Loucy (cell line): ENCODE measurements at regions not wholly inside any gene's neighbourhood (a gene's known extent, or its start where the extent isn't known, plus 50 kb on each side); places are given as distances from the start of the nearest gene placed in this dataset.

Experiments
- H2AFZ ChIP-seq: fragments of 200-600 bp; sonication (generic); 2 replicates; pipeline ENCODE4 v1.6.0; 2016; ENCODE audit warnings: antibody characterized with exemption, mild to moderate bottlenecking, low read length, moderate library complexity
- H3F3A ChIP-seq: fragments of 200-600 bp; 2 replicates; pipeline ENCODE4 v1.6.0; 2016; ENCODE audit warnings: antibody characterized with exemption, low read depth, mild to moderate bottlenecking
- H3K27me3 ChIP-seq: fragments of 200-600 bp; sonication (generic); 2 replicates; pipeline ENCODE4 v1.6.1; 2014; ENCODE audit warnings: low read length, mild to moderate bottlenecking; ENCODE audit not compliant: insufficient read depth, poor library complexity, severe bottlenecking
- H3K36me3 ChIP-seq: fragments of 200-600 bp; sonication (generic); 2 replicates; pipeline ENCODE4 v1.6.1; 2016; ENCODE audit warnings: low read length; ENCODE audit not compliant: insufficient read depth
- H3K4me1 ChIP-seq: fragments of 200-600 bp; sonication (generic); 2 replicates; pipeline ENCODE4 v1.5.1; 2014; ENCODE audit warnings: low read length, mild to moderate bottlenecking; ENCODE audit not compliant: insufficient read depth, poor library complexity, severe bottlenecking
- H3K4me2 ChIP-seq: fragments of 200-600 bp; sonication (generic); 2 replicates; pipeline ENCODE4 v1.6.0; 2014; ENCODE audit warnings: antibody characterized with exemption, low read length, low read depth, mild to moderate bottlenecking; ENCODE audit not compliant: poor library complexity, severe bottlenecking
- H3K4me3 ChIP-seq: fragments of 200-600 bp; sonication (generic); 2 replicates; pipeline ENCODE4 v1.5.1; 2014; ENCODE audit warnings: low read length, mild to moderate bottlenecking, mixed read lengths; ENCODE audit not compliant: poor library complexity, severe bottlenecking
- H3K79me2 ChIP-seq: fragments of 200-600 bp; sonication (generic); 2 replicates; pipeline ENCODE4 v1.6.1; 2014; ENCODE audit warnings: low read length; ENCODE audit not compliant: insufficient read depth
- H3K9ac ChIP-seq: fragments of 200-600 bp; sonication (generic); 2 replicates; pipeline ENCODE4 v1.6.0; 2014; ENCODE audit warnings: mild to moderate bottlenecking, low read depth, low read length, moderate library complexity; ENCODE audit not compliant: poor library complexity, severe bottlenecking
- H3K9me2 ChIP-seq: fragments of 200-600 bp; sonication (generic); replicated peaks from 2 replicates; pipeline ENCODE4 v1.6.1; 2016; ENCODE audit warnings: low read depth, low read length, mixed read lengths
- H3K9me3 ChIP-seq: fragments of 200-600 bp; sonication (generic); 2 replicates; pipeline ENCODE4 v1.6.1; 2014; ENCODE audit warnings: mild to moderate bottlenecking, antibody characterized with exemption, low read length, low read depth; ENCODE audit not compliant: insufficient read depth
- H4K20me1 ChIP-seq: fragments of 200-600 bp; sonication (generic); 2 replicates; pipeline ENCODE4 v1.6.0; 2014; ENCODE audit warnings: antibody characterized with exemption, low read length, mild to moderate bottlenecking; ENCODE audit not compliant: insufficient read depth, poor library complexity, severe bottlenecking
- EZH2phosphoT487 ChIP-seq: fragments of 200-600 bp; IDR thresholded peaks from 2 replicates; pipeline ENCODE4 v1.6.1; 2018; ENCODE audit warnings: antibody characterized with exemption, mild to moderate bottlenecking, moderate library complexity, borderline replicate concordance
- TF ChIP-seq, protein P1 (sequence below): fragments of 200-600 bp; sonication (generic); conservative IDR thresholded peaks from 2 replicates; pipeline ENCODE4 v1.5.1; 2014; ENCODE audit warnings: mild to moderate bottlenecking, antibody characterized with exemption, low read length

DNA sequence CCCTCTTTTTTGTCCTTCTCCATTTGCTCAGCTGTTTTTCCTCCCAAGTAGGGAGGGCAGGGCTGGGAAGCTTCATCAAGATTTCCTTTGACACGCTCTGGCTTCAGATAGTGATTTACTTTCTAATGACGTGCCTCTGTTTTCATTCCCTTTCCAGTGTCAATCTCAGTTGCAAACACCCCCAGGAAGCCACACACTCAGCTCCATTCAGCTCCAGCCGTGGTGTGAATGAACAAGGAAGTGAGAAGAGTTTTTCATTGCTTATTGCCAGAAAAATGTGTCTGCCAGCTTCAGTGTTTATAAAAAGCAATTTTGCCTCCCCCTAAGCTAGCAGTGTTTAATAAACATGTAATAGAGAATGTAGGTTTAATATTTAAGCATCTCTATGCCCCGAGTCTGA, 108.7 kb upstream of the DPP6 start:
- Histone ChIP-seq H3K9me2 (no peaks in the 10 kb centered on the region), H3F3A (no peaks in the 10 kb centered on the region), H3K4me1 (no peaks in the 10 kb centered on the region), H3K9ac (no peak overlapping the region), H3K9me3 (peaks cover 8% of the 10 kb centered on the region; the same call in 1 of the 2 replicates), H3K79me2 (no peaks in the 10 kb centered on the region), H3K4me3 (no peak overlapping the region), H4K20me1 (no peaks in the 10 kb centered on the region), H3K36me3 (no peaks in the 10 kb centered on the region), H2AFZ (no peak overlapping the region), H3K27me3 (no peaks in the 10 kb centered on the region), H3K4me2 (no peak overlapping the region)
- no peak for TF ChIP-seq EZH2phosphoT487
- TF ChIP-seq, protein P1, sequence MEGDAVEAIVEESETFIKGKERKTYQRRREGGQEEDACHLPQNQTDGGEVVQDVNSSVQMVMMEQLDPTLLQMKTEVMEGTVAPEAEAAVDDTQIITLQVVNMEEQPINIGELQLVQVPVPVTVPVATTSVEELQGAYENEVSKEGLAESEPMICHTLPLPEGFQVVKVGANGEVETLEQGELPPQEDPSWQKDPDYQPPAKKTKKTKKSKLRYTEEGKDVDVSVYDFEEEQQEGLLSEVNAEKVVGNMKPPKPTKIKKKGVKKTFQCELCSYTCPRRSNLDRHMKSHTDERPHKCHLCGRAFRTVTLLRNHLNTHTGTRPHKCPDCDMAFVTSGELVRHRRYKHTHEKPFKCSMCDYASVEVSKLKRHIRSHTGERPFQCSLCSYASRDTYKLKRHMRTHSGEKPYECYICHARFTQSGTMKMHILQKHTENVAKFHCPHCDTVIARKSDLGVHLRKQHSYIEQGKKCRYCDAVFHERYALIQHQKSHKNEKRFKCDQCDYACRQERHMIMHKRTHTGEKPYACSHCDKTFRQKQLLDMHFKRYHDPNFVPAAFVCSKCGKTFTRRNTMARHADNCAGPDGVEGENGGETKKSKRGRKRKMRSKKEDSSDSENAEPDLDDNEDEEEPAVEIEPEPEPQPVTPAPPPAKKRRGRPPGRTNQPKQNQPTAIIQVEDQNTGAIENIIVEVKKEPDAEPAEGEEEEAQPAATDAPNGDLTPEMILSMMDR: no peak

DNA sequence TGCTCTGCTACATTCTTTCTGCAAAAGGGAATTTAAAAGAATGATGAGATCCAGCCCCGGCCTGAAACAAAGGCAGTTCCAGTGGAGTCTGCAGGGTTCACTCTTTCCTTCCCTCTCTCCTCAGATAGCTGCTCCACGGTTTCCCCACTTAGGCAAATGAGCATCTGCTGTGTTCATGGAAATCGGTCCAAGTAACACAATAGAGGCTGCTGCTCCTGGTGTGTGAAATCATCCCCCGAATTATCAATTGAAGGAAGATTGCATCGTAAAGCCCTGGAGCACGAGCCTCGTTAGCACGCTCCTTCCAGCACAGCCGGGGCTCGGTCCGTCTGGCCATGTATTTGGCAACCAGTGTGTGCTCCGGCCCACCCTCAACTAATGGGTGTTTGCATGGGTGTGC, 108.3 kb upstream of the DPP6 start:
- no peaks in the 10 kb centered on the region for H3K27me3 ChIP-seq

DNA sequence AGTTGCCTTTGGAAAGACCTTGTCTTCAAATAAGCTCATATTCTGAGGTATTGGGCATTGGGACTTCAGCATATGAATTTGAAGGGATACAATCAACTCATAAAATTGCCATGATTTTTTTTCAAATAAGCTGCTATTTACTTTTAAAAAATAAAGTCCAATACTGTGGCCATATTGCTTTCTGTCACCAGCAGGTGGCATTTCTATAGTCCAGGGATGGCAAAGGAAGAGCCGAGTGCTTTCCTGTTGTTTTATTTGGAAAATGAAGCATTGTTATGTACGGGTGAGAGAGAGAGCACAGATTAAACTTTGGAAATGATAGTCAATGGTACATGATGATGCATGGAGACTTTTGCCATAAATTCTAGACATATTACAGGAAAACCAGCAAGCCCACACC, 104.1 kb upstream of the DPP6 start:
- Histone ChIP-seq H3K27me3 (no peaks in the 10 kb centered on the region), H3K4me3 (no peak overlapping the region), H3K9ac (no peak overlapping the region), H3K4me1 (no peaks in the 10 kb centered on the region), H4K20me1 (no peaks in the 10 kb centered on the region), H3K4me2 (no peak overlapping the region), H3K79me2 (no peaks in the 10 kb centered on the region), H2AFZ (no peak overlapping the region), H3K36me3 (no peaks in the 10 kb centered on the region), H3F3A (no peaks in the 10 kb centered on the region), H3K9me3 (peaks cover 8% of the 10 kb centered on the region; the same call in 1 of the 2 replicates), H3K9me2 (no peaks in the 10 kb centered on the region)
- TF ChIP-seq, protein P1: no peak
- no peak for TF ChIP-seq EZH2phosphoT487

More for the DNA sequence above, 108.3 kb upstream of the DPP6 start:
- H3K9ac ChIP-seq: no peak overlapping the region
- no peaks in the 10 kb centered on the region for H3K9me2 ChIP-seq
- no peak overlapping the region for H3K4me3 ChIP-seq
- no peaks in the 10 kb centered on the region for H3K79me2 ChIP-seq
- H4K20me1 ChIP-seq: no peaks in the 10 kb centered on the region
- H2AFZ ChIP-seq: no peak overlapping the region
- no peak overlapping the region for H3K4me2 ChIP-seq
- H3K9me3 ChIP-seq: peaks cover 8% of the 10 kb centered on the region; the same call in 1 of the 2 replicates
- TF ChIP-seq, protein P1: no peak
- no peak for TF ChIP-seq EZH2phosphoT487
- no peaks in the 10 kb centered on the region for H3K36me3 ChIP-seq
- H3F3A ChIP-seq: no peaks in the 10 kb centered on the region
- H3K4me1 ChIP-seq: no peaks in the 10 kb centered on the region
